Kidney (tissue), 13 donors: ENCODE measurements at regions not wholly inside any gene's neighbourhood (a gene's known extent, or its start where the extent isn't known, plus 50 kb on each side); places are given as distances from the start of the nearest gene placed in this dataset.

Source experiments
- DNase-seq, 5 donors: peaks; one replicate each; pipeline ENCODE4 v3.0.0-alpha.2; 2013 to 2020
- FAIRE-seq: peaks from 2 replicates; lab custom pipeline; 2012; peaks lifted over from hg19 to GRCh38; lab: Jason Lieb, UNC
- H3K27ac ChIP-seq, 2 donors: one replicate each; pipeline ENCODE4 v1.7.0; 2013; ENCODE audit warnings: low read depth in 2 of 2, low read length in 2 of 2, inconsistent platforms in 1 of 2
- H3K27me3 ChIP-seq: one replicate; pipeline ENCODE4 v1.7.1; 2013; ENCODE audit warnings: low read length, inconsistent platforms; ENCODE audit not compliant: control insufficient read depth, insufficient read depth
- H3K36me3 ChIP-seq, 3 donors: one replicate each; pipeline versions ENCODE4 v1.7.0 to v1.7.1; 2013; ENCODE audit warnings: low read length in 3 of 3, control low read depth in 1 of 3, inconsistent platforms in 1 of 3; ENCODE audit not compliant: insufficient read depth in 3 of 3, control insufficient read depth in 2 of 3
- H3K4me1 ChIP-seq, 3 donors: one replicate each; pipeline versions ENCODE4 v1.7.0 to v1.7.1; 2013; ENCODE audit warnings: low read length in 3 of 3, inconsistent platforms in 1 of 3, low read depth in 1 of 3; ENCODE audit not compliant: control insufficient read depth in 2 of 3, insufficient read depth in 2 of 3
- H3K4me3 ChIP-seq, 3 donors: one replicate each; pipeline versions ENCODE4 v1.7.0 to v1.8.1; 2013; ENCODE audit warnings: low read length in 3 of 3, control low read depth in 1 of 3, inconsistent platforms in 1 of 3
- H3K9ac ChIP-seq, 3 donors: one replicate each; pipeline versions ENCODE4 v1.7.0 to v1.7.1; 2013; ENCODE audit warnings: low read length in 3 of 3, control low read depth in 1 of 3, inconsistent platforms in 1 of 3
- H3K9me3 ChIP-seq, 3 donors: one replicate each; pipeline versions ENCODE4 v1.7.0 to v1.7.1; 2013; ENCODE audit warnings: low read length in 3 of 3, control low read depth in 1 of 3, inconsistent platforms in 1 of 3; ENCODE audit not compliant: control insufficient read depth in 2 of 3, insufficient read depth in 1 of 3
- CTCF ChIP-seq: IDR thresholded peaks from 3 replicates; pipeline ENCODE4 v1.5.1; 2012; ENCODE audit warnings: mild to moderate bottlenecking, moderate library complexity, borderline replicate concordance; ENCODE audit not compliant: insufficient read depth; ENCODE audit errors: extremely low read depth
- intact Hi-C: fragments of 100-400 bp; cut with DNase I; formaldehyde crosslinking; loops from one replicate; pipeline ENCODE4 v1.11.1; 2022
- donor health status: control.
- donor health status: control.
- donor health status: control.
- donor health status: control.
- donor health status: control.
- donor health status: DM: yes; HTN: yes; CAD: no.
- donor health status: Normal renal cell carcinoma (clear cell type).

GRCh38 chr6:14950970-14951276, 294.9 kb upstream of the JARID2 start:
- H3K27ac ChIP-seq: no peak overlapping the region
- no peak for FAIRE-seq

GRCh38 chr6:14951704-14952103, 294.2 kb upstream of the JARID2 start:
- intact Hi-C loops: no loop called here
- no peaks in the 10 kb centered on the region for H3K27me3 ChIP-seq
- H3K4me3 ChIP-seq: no peak overlapping the region
- H3K36me3 ChIP-seq: no peaks in the 10 kb centered on the region
- no peaks in the 10 kb centered on the region for H3K4me1 ChIP-seq
- H3K27ac ChIP-seq: no peak overlapping the region
- FAIRE-seq (no peak), DNase-seq (no peak)
- no peak for TF ChIP-seq CTCF
- H3K9me3 ChIP-seq: peaks cover 0 to 2% (median 0%) of the 10 kb centered on the region in 3 donors
- no peak overlapping the region for H3K9ac ChIP-seq

More at GRCh38 chr6:14950970-14951276, 294.9 kb upstream of the JARID2 start:
- no peak for TF ChIP-seq CTCF
- Histone ChIP-seq H3K9ac (no peak overlapping the region), H3K4me1 (no peaks in the 10 kb centered on the region), H3K36me3 (no peaks in the 10 kb centered on the region), H3K9me3 (peaks cover 0 to 2% (median 0%) of the 10 kb centered on the region in 3 donors), H3K27me3 (no peaks in the 10 kb centered on the region), H3K4me3 (no peak overlapping the region)
- no peak for DNase-seq
- intact Hi-C loops: no loop called here

- H3K4me3 ChIP-seq: no peak overlapping the region
- no peak for DNase-seq
- FAIRE-seq: no peak
- no peaks in the 10 kb centered on the region for H3K36me3 ChIP-seq
- intact Hi-C loops: no loop called here
- no peaks in the 10 kb centered on the region for H3K4me1 ChIP-seq
- peaks cover 0 to 2% (median 0%) of the 10 kb centered on the region in 3 donors for H3K9me3 ChIP-seq
- no peak for TF ChIP-seq CTCF
- no peaks in the 10 kb centered on the region for H3K27me3 ChIP-seq
- H3K9ac ChIP-seq: no peak overlapping the region
- no peak overlapping the region for H3K27ac ChIP-seq
These were observed 292.0 kb upstream of the JARID2 start for GRCh38 chr6:14953836-14954235.

GRCh38 chr6:14957355-14958059, 288.4 kb upstream of the JARID2 start:
- no peak overlapping the region for H3K4me3 ChIP-seq
- peaks cover 0 to 2% (median 0%) of the 10 kb centered on the region in 3 donors for H3K9me3 ChIP-seq
- no peaks in the 10 kb centered on the region for H3K4me1 ChIP-seq
- intact Hi-C loops: no loop called here
- H3K27me3 ChIP-seq: no peaks in the 10 kb centered on the region
- TF ChIP-seq CTCF: no peak
- FAIRE-seq (no peak), DNase-seq (no peak)
- H3K9ac ChIP-seq: no peak overlapping the region
- no peaks in the 10 kb centered on the region for H3K36me3 ChIP-seq
- no peak overlapping the region for H3K27ac ChIP-seq
